Stimulated activated CD4-positive, alpha-beta T cell treated with anti-CD3 and anti-CD28 coated beads, Interleukin-15, amount 100 ng/mL, for 24 hours (primary cell): ENCODE measurements at regions not wholly inside any gene's neighbourhood (a gene's known extent, or its start where the extent isn't known, plus 50 kb on each side); places are given as distances from the start of the nearest gene placed in this dataset.

Source experiments
- DNase-seq: peaks from one replicate; pipeline ENCODE4 v3.0.0-alpha.2; 2020

- DNase-seq = no peak
These were observed 92.3 kb downstream of the CTAGE1 start for GRCh38 chr18:22325396-22325795.

GRCh38 chr18:22324191-22325131 lies 93.3 kb downstream of the CTAGE1 start:
- DNase-seq = peak; percentile 5

GRCh38 chr18:22322243-22322691 lies 95.4 kb downstream of the CTAGE1 start:
- DNase-seq = no peak

- DNase-seq = no peak
These were observed 96.9 kb downstream of the CTAGE1 start for GRCh38 chr18:22320771-22321170.

GRCh38 chr18:22320155-22320554 lies 97.6 kb downstream of the CTAGE1 start:
- DNase-seq = no peak

GRCh38 chr18:22318745-22319407 lies 98.8 kb downstream of the CTAGE1 start:
- DNase-seq = no peak

GRCh38 chr18:22314420-22314819 lies 103.3 kb downstream of the CTAGE1 start:
- no peak for DNase-seq

GRCh38 chr18:22314001-22314400 lies 103.7 kb downstream of the CTAGE1 start:
- no peak for DNase-seq

GRCh38 chr18:22311301-22311700 lies 106.4 kb downstream of the CTAGE1 start:
- no peak for DNase-seq

- DNase-seq = no peak
These were observed 108.5 kb downstream of the CTAGE1 start for GRCh38 chr18:22309191-22309590.

GRCh38 chr18:22307528-22307927 lies 110.2 kb downstream of the CTAGE1 start:
- DNase-seq = no peak

GRCh38 chr18:22303927-22304326 lies 113.8 kb downstream of the CTAGE1 start:
- DNase-seq = no peak

GRCh38 chr18:22302144-22302543 lies 115.6 kb downstream of the CTAGE1 start:
- no peak for DNase-seq

- no peak for DNase-seq
These were observed 116.8 kb downstream of the CTAGE1 start for GRCh38 chr18:22300665-22301636.

GRCh38 chr18:22297008-22297407 lies 120.7 kb downstream of the CTAGE1 start:
- DNase-seq = no peak

GRCh38 chr18:22296304-22296703 lies 121.4 kb downstream of the CTAGE1 start:
- DNase-seq = no peak

GRCh38 chr18:22293417-22293816 lies 124.0 kb downstream of the GATA6 start:
- no peak for DNase-seq

GRCh38 chr18:22290004-22290403 lies 120.6 kb downstream of the GATA6 start:
- no peak for DNase-seq

GRCh38 chr18:22286585-22286984 lies 117.2 kb downstream of the GATA6 start:
- no peak for DNase-seq

GRCh38 chr18:22285361-22286140 lies 116.2 kb downstream of the GATA6 start:
- DNase-seq = no peak

GRCh38 chr18:22284581-22285360 lies 115.4 kb downstream of the GATA6 start:
- DNase-seq = no peak
